HG03571 (cell line): ENCODE measurements at regions not wholly inside any gene's neighbourhood (a gene's known extent, or its start where the extent isn't known, plus 50 kb on each side); places are given as distances from the start of the nearest gene placed in this dataset.

ENCODE experiments used
- ATAC-seq: cut with Tn5 transposase; IDR thresholded peaks from one replicate; pipeline ENCODE4 v1.9.1; 2021; ENCODE audit not compliant: unreplicated experiment

GRCh38 chr1:214977110-214977509 is 105.4 kb upstream of the KCNK2 start:
- no peak for ATAC-seq

GRCh38 chr1:214977700-214978374 is 104.7 kb upstream of the KCNK2 start:
- no peak for ATAC-seq

GRCh38 chr1:214979191-214979590 is 103.3 kb upstream of the KCNK2 start:
- ATAC-seq: no peak

GRCh38 chr1:214980921-214981320 is 101.6 kb upstream of the KCNK2 start:
- ATAC-seq: no peak

DNA sequence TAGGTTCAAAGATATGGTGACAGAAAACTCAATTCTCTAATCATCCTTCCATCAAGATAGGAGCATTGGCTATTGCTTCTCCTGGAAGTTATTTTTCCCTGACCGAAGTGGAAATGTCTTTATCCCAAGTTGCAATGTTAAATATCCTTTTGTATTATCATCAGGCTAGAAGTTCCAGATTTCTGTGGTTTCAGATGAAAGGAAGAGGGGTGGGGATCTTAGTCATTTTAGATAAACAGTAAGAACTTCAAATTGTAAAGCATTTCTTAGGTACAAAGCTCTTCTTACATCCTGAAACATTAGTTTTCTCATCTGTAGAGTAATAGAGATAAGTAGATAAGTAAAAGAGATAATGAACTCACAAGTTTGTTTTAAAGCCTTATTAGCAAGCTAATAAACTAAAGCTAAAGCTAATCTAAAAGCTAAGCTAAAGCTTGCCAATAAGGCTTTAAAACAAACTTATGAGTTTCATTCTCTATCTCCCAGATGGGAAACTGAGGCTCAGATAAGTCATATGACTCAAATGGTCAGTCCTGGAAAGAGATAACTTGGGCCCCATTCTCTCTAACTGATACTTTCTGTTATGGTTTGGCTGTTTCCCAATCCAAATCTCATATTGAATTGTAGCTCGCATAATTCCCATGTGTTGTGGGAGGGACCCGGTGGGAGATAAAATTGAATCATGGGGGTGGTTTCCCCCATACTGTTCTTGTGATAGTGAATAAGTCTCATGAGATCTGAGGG is 99.2 kb upstream of the KCNK2 start:
- ATAC-seq: no peak

GRCh38 chr1:214989341-214989740 is 93.2 kb upstream of the KCNK2 start:
- ATAC-seq: no peak

GRCh38 chr1:214990619-214991018 is 91.9 kb upstream of the KCNK2 start:
- no peak for ATAC-seq

GRCh38 chr1:214991691-214992315 is 90.7 kb upstream of the KCNK2 start:
- no peak for ATAC-seq

GRCh38 chr1:214993419-214993818 is 89.1 kb upstream of the KCNK2 start:
- ATAC-seq: no peak

- ATAC-seq: no peak
These were observed 84.9 kb upstream of the KCNK2 start for GRCh38 chr1:214997685-214998084.

GRCh38 chr1:215001419-215002021 is 81.0 kb upstream of the KCNK2 start:
- ATAC-seq: peak; percentile 89

DNA sequence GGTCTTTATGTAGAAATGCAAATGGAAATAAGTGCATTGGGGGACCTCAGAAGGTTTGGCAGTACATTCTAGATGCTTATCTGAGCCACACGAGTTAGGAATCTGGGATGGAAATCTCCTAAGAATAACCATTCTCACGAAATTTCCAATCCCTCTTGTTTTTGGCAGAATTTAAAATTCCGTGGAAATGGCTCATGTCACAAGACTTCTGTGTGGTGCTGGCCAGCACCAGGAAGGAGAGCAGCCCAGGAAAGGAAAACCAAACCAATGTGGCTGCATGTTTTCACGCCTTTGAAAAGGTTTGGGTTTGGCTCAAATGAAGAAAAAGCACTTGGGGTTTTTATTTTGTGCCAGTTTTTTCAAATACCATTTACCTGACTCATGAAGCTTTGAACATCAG is 80.1 kb upstream of the KCNK2 start:
- ATAC-seq: no peak

DNA sequence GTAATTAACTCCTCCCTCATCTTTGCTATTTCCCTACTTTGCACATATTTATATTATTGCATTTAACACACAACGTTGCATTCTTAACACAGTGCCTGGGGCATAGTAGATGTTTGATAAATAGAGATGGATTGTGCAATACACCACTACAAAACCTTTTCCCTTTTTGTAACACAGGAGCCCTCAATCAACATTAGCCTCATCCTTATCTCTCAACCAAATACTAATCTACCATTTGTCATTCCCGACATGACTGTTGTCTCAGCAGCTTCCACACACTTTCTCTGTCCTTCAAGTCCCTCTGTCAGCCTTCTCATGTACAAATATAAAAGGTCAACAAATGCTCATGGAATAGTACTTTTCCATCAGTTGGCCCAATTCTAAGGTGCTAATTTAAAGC is 78.9 kb upstream of the KCNK2 start:
- ATAC-seq: no peak

DNA sequence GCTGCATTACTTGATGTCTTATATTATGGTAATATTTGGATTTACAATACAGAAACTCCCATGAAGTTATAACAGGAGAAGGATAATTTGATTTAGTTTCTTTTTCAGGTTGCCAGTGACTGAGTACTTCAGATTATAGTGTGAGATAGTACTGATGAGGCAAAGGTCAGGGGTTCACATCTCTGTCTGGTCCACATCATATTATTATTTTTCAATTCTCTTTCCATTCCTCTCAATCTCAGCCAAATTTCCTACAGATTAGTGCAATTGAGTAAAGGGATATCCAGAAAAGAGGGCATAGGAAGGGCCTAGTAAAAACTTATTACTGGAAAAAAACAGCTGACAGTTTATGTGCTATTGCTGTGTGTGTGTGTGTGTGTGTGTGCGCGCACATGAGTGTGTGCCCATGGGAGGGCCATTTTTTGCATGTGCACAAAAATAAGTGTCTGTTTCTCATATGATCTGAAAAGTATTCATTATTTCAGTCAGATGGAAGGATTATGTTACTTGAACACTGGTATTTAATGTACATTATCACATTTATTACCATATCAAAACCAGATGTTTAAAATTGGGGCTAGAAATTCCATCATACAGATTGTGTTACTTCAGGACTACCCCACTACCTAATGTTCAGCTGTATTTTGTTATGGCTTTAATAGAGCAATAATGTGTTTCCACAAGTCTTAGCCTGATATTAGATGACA is 78.3 kb upstream of the KCNK2 start:
- no peak for ATAC-seq

DNA sequence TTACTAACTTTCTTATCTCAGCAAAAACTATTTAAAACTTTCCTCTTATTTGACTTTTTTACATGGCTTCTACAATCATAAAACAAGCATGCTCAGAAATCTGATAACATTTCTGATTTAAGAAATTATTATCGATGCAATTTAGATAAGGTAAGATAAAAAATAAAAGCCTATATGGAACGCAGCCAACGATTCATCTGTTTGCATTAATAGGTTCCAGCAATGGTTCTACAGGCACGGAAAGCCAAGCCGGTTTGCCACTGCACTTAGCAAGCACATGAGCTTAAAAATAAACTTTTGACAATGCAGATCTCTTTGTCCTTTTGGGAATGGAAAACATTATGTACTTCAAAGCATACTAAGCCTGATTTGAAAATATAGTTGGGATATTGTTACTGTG is 77.5 kb upstream of the KCNK2 start:
- ATAC-seq: no peak

DNA sequence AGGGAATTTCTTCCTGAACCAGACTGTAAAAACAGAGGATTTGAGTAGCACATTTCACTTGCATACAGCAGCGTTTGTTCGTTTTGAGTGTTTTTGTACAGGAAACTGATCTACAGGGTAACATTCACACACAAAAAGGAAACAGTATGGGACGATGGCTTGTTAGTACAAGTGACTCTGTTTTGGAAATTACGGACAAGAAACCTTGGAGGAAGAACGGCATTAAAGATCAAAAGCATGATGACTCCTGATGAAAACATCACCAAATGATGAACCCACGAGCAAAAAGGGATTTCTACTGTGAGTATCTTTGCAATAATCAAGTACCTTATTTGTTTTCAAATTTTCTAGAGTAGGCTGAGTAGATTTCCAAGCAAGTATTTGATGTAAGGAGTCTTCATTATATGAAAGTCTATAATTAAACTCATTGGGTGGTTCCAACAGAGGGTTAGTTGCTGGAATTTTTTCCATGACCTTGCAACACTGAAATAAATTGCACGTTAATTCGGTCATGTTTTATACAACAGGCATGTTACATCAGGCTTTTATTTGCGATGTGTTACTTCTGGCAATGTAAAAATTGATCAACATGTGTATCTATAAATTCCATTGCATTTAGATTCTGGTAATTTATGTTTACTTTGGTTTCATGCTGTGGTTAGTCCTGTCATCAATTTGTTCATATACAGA is 76.7 kb upstream of the KCNK2 start:
- no peak for ATAC-seq

DNA sequence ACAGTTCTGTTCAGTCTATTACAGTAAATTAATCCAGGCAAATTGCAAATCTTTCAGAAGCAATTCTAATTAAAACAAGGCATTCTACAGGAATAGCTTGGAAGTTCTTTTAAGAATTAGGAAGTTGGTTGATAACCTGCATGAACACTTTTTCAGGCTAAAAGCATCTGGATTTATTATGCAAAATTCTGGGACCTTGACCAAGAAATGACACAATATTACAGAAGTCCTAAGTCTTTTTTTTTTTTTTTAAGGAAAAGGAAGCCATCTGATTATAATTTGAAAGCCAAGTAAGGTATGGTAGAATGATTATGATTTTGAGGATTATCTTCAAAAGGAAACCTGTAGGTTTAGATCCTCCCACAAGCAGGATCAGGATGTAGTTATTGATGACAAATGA is 74.7 kb upstream of the KCNK2 start:
- ATAC-seq: no peak

- ATAC-seq: no peak
These were observed 64.0 kb upstream of the KCNK2 start for GRCh38 chr1:215018555-215018954.

DNA sequence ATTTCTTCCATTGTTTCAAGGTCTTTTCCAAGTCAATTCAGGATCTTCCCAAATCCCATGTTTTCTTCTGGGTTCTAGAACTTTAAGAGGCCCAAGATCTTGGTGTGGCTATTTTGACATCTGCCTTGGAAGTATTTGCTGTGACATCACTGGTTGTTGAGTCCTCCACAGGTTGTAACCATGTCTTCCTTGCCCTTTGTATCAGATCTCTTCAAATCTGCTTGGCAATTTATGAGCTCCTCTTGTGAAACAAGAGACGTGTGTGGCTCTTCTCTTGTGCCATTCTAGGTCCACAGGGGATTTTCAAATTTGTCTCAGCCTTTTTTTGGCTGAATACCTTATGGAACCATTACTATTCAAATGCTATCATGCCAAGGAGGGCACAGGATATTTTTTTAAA is 60.3 kb upstream of the KCNK2 start:
- no peak for ATAC-seq

DNA sequence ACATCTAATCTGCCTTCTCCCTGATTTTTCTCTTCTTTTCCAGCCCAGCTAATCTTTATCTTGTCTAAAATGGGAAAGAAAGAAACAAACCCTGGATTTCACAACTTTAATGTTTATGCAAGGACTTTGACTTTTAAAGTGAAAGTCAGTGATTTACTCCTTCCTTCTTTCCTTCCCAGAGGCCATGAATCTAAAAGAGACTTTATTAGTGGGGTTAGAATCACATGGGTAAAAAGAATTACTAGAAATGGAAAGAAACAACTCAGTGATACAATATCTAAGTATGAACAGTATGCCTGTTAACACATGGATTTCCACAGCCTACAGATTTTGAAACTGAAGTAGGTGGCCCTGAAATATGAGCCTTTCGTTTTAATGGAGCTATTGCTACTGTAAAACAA is 59.8 kb upstream of the KCNK2 start:
- ATAC-seq: no peak
